ENCODE measurements at regions not wholly inside any gene's neighbourhood (a gene's known extent, or its start where the extent isn't known, plus 50 kb on each side); places are given as distances from the start of the nearest gene placed in this dataset.
"Not testable (repeated sequence)": the region's sequence is repeated elsewhere in the genome, so short reads cannot be mapped to it uniquely, and the experiment has no call there.

- DNase-seq: peak; percentile 93
These were observed 130.3 kb upstream of the BTN3A2 start for GRCh38 chr6:26234421-26235301.

- DNase-seq: peak; percentile 41
These were observed 129.7 kb upstream of the BTN3A2 start for GRCh38 chr6:26235302-26235670.

- not testable (repeated sequence) for DNase-seq
These were observed 125.6 kb upstream of the BTN3A2 start for GRCh38 chr6:26239415-26239814.

- peak; percentile 98 for DNase-seq
These were observed 124.6 kb upstream of the BTN3A2 start for GRCh38 chr6:26240157-26241032.

GRCh38 chr6:26241033-26241895, 123.7 kb upstream of the BTN3A2 start:
- peak; percentile 83 for DNase-seq

- no peak for DNase-seq
These were observed 121.9 kb upstream of the BTN3A2 start for GRCh38 chr6:26243132-26243531.

GRCh38 chr6:26243752-26244151, 121.2 kb upstream of the BTN3A2 start:
- DNase-seq: no peak

GRCh38 chr6:26246058-26246457, 118.9 kb upstream of the BTN3A2 start:
- no peak for DNase-seq

GRCh38 chr6:26246553-26246952, 118.4 kb upstream of the BTN3A2 start:
- DNase-seq: no peak

GRCh38 chr6:26249707-26249956, 115.4 kb upstream of the BTN3A2 start:
- DNase-seq: peak; percentile 62

GRCh38 chr6:26249957-26250697, 114.9 kb upstream of the BTN3A2 start:
- peak; percentile 89 for DNase-seq

- no peak for DNase-seq
These were observed 114.3 kb upstream of the BTN3A2 start for GRCh38 chr6:26250698-26251044.

GRCh38 chr6:26251354-26252076, 113.5 kb upstream of the BTN3A2 start:
- peak; percentile 95 for DNase-seq

- no peak for DNase-seq
These were observed 112.9 kb upstream of the BTN3A2 start for GRCh38 chr6:26252077-26252472.

GRCh38 chr6:26254724-26255123, 110.3 kb upstream of the BTN3A2 start:
- no peak for DNase-seq

GRCh38 chr6:26257272-26257671, 107.7 kb upstream of the BTN3A2 start:
- DNase-seq: no peak

GRCh38 chr6:26258212-26258977, 106.6 kb upstream of the BTN3A2 start:
- DNase-seq: no peak

GRCh38 chr6:26260110-26260637, 104.8 kb upstream of the BTN3A2 start:
- DNase-seq: no peak

GRCh38 chr6:26260725-26261490, 104.1 kb upstream of the BTN3A2 start:
- DNase-seq: no peak

- DNase-seq: no peak
These were observed 100.5 kb upstream of the BTN3A2 start for GRCh38 chr6:26264547-26264946.
